GM23248 (cell line): ENCODE measurements at regions not wholly inside any gene's neighbourhood (a gene's known extent, or its start where the extent isn't known, plus 50 kb on each side); places are given as distances from the start of the nearest gene placed in this dataset.

ENCODE experiments used
- DNase-seq: peaks from one replicate; pipeline ENCODE4 v3.0.0-alpha.2; 2015
- H2AFZ ChIP-seq: fragments of 200-600 bp; sonication (generic); 2 replicates; pipeline ENCODE4 v1.6.1; 2016; ENCODE audit warnings: antibody characterized with exemption
- H3F3A ChIP-seq: fragments of 200-600 bp; sonication (generic); 2 replicates; pipeline ENCODE4 v1.6.1; 2016; ENCODE audit warnings: mild to moderate bottlenecking, antibody characterized with exemption, mixed run types; ENCODE audit not compliant: insufficient read depth
- H3K27ac ChIP-seq: fragments of 200-600 bp; sonication (generic); 2 replicates; pipeline ENCODE4 v1.5.1; 2016; ENCODE audit warnings: mild to moderate bottlenecking
- H3K27me3 ChIP-seq: fragments of 200-600 bp; sonication (generic); replicated peaks from 2 replicates; pipeline ENCODE4 v1.6.1; 2016; ENCODE audit warnings: mild to moderate bottlenecking; ENCODE audit not compliant: insufficient read depth
- H3K36me3 ChIP-seq: fragments of 200-600 bp; sonication (generic); 2 replicates; pipeline ENCODE4 v1.6.1; 2016; ENCODE audit warnings: low read depth, mild to moderate bottlenecking
- H3K4me1 ChIP-seq: fragments of 200-600 bp; sonication (generic); 2 replicates; pipeline ENCODE4 v1.6.1; 2016; ENCODE audit warnings: mild to moderate bottlenecking; ENCODE audit not compliant: insufficient read depth
- H3K4me2 ChIP-seq: fragments of 200-600 bp; sonication (generic); one replicate; pipeline ENCODE4 v1.6.1; 2016; ENCODE audit warnings: mild to moderate bottlenecking; ENCODE audit not compliant: unreplicated experiment
- H3K4me3 ChIP-seq: fragments of 200-600 bp; sonication (generic); 2 replicates; pipeline ENCODE4 v1.5.1; 2016; ENCODE audit warnings: mild to moderate bottlenecking
- H3K79me2 ChIP-seq: fragments of 200-600 bp; sonication (generic); 2 replicates; pipeline ENCODE4 v1.6.1; 2016; ENCODE audit warnings: mild to moderate bottlenecking; ENCODE audit not compliant: insufficient read depth
- H3K9ac ChIP-seq: fragments of 200-600 bp; sonication (generic); 2 replicates; pipeline ENCODE4 v1.6.1; 2016; ENCODE audit warnings: mild to moderate bottlenecking
- H3K9me2 ChIP-seq: fragments of 200-600 bp; sonication (generic); 2 replicates; pipeline ENCODE4 v1.6.1; 2016; ENCODE audit warnings: mixed run types, mild to moderate bottlenecking, moderate library complexity; ENCODE audit not compliant: insufficient read depth
- H3K9me3 ChIP-seq: fragments of 200-600 bp; sonication (generic); one replicate; pipeline ENCODE4 v1.6.1; 2017; ENCODE audit warnings: low read depth
- H4K20me1 ChIP-seq: fragments of 200-600 bp; sonication (generic); 2 replicates; pipeline ENCODE4 v1.6.0; 2016; ENCODE audit not compliant: insufficient read depth
- EZH2 ChIP-seq: fragments of 200-600 bp; sonication (generic); IDR thresholded peaks from 2 replicates; pipeline ENCODE4 v1.6.1; 2018; ENCODE audit warnings: antibody characterized with exemption, mild to moderate bottlenecking; ENCODE audit not compliant: insufficient read depth, poor library complexity, severe bottlenecking
- EZH2phosphoT487 ChIP-seq: fragments of 200-600 bp; sonication (generic); IDR thresholded peaks from 2 replicates; pipeline ENCODE4 v1.6.1; 2018; ENCODE audit warnings: antibody characterized with exemption, moderate library complexity, mild to moderate bottlenecking, low read depth; ENCODE audit not compliant: insufficient read depth
- WGBS, 2 experiments: methylation state at CpG; one replicate each; pipeline ENCODE4 v1.1.6; 2015 to 2017; ENCODE audit warnings: low lambda C conversion rate in 2 of 2, low coverage in 1 of 2; ENCODE audit errors: missing lambda C conversion rate in 2 of 2; 5-methylcytosine and 5-hydroxymethylcytosine counted together
- in situ Hi-C: fragments of 300-500 bp; cut with MboI; formaldehyde crosslinking; loops from 2 replicates; pipeline ENCODE4 v1.15.0; 2020

- no peak for DNase-seq
- Histone ChIP-seq H3K27me3 (no peaks in the 10 kb centered on the region), H3K4me2 (peak overlapping the region; percentile 17), H3K9me2 (0 out of 2 replicates have a peak, but pooled peaks cover 7% of the 10 kb centered on the region), H3F3A (peaks cover 17% of the 10 kb centered on the region; the same call in 1 of the 2 replicates), H3K36me3 (no peaks in the 10 kb centered on the region), H3K9ac (no peak overlapping the region), H3K4me3 (no peak overlapping the region), H2AFZ (peak overlapping the region; percentile 14), H4K20me1 (no peaks in the 10 kb centered on the region), H3K27ac (peak overlapping the region; percentile 6; the same call in 1 of the 2 replicates), H3K79me2 (no peaks in the 10 kb centered on the region), H3K4me1 (peaks cover 24% of the 10 kb centered on the region), H3K9me3 (no peaks in the 10 kb centered on the region)
- in situ Hi-C loops = no loop called here
- WGBS, 2 experiments = 29 to 54% methylated on average over 1 of the region's 1 CpG
- no peak for TF ChIP-seq EZH2
Observed at GRCh38 chr5:31113666-31114350, 79.7 kb upstream of the CDH6 start.

- peak; percentile 80 for DNase-seq
- Histone ChIP-seq H3K27ac (peak overlapping the region; percentile 6; the same call in 1 of the 2 replicates), H3K4me2 (peak overlapping the region; percentile 17), H3K36me3 (no peaks in the 10 kb centered on the region), H3K79me2 (no peaks in the 10 kb centered on the region), H3K27me3 (no peaks in the 10 kb centered on the region), H3K9me2 (0 out of 2 replicates have a peak, but pooled peaks cover 7% of the 10 kb centered on the region), H3F3A (peaks cover 17% of the 10 kb centered on the region; the same call in 1 of the 2 replicates), H3K9me3 (no peaks in the 10 kb centered on the region), H2AFZ (peak overlapping the region; percentile 14), H3K9ac (no peak overlapping the region), H3K4me1 (peaks cover 24% of the 10 kb centered on the region), H3K4me3 (no peak overlapping the region; the same call in 1 of the 2 replicates), H4K20me1 (no peaks in the 10 kb centered on the region)
- TF ChIP-seq EZH2 = no peak
- no peak for TF ChIP-seq EZH2phosphoT487
- 0 to 4% methylated on average over 3 of the region's 3 CpGs for WGBS, 2 experiments
- in situ Hi-C loops = no loop called here
Observed at GRCh38 chr5:31113101-31113500, 80.4 kb upstream of the CDH6 start.

- WGBS, 2 experiments = 0% methylated on average over 2 of the region's 2 CpGs
- Histone ChIP-seq H3K27ac (peak overlapping the region; percentile 65), H3K4me3 (peak overlapping the region; percentile 26), H3K36me3 (no peaks in the 10 kb centered on the region), H3F3A (peaks cover 19% of the 10 kb centered on the region; the same call in 1 of the 2 replicates), H3K9ac (peak overlapping the region; percentile 11), H2AFZ (peak overlapping the region; percentile 52), H3K4me1 (peaks cover 27% of the 10 kb centered on the region), H3K27me3 (no peaks in the 10 kb centered on the region), H3K9me2 (no peaks in the 10 kb centered on the region), H3K9me3 (no peaks in the 10 kb centered on the region), H4K20me1 (no peaks in the 10 kb centered on the region), H3K4me2 (peak overlapping the region; percentile 63), H3K79me2 (no peaks in the 10 kb centered on the region)
- TF ChIP-seq EZH2phosphoT487 (no peak), EZH2 (no peak)
- in situ Hi-C loops = no loop called here
- peak; percentile 52 for DNase-seq
Observed at GRCh38 chr5:31107091-31107518, 86.4 kb upstream of the CDH6 start.

GRCh38 chr5:31106691-31107090, 86.8 kb upstream of the CDH6 start:
- Histone ChIP-seq H3K27ac (peak overlapping the region; percentile 65), H3K9me3 (no peaks in the 10 kb centered on the region), H2AFZ (peak overlapping the region; percentile 52), H3K4me3 (peak overlapping the region; percentile 26), H3K36me3 (no peaks in the 10 kb centered on the region), H3K27me3 (no peaks in the 10 kb centered on the region), H3K79me2 (no peaks in the 10 kb centered on the region), H3K4me2 (peak overlapping the region; percentile 63), H3K9me2 (no peaks in the 10 kb centered on the region), H3F3A (peaks cover 17% of the 10 kb centered on the region; the same call in 1 of the 2 replicates), H3K9ac (peak overlapping the region; percentile 11), H4K20me1 (no peaks in the 10 kb centered on the region), H3K4me1 (peaks cover 23% of the 10 kb centered on the region)
- 11 to 20% methylated on average over 4 of the region's 4 CpGs for WGBS, 2 experiments
- in situ Hi-C loops = no loop called here
- DNase-seq = peak; percentile 48
- TF ChIP-seq EZH2phosphoT487 (no peak), EZH2 (no peak)
